ENCODE measurements at regions not wholly inside any gene's neighbourhood (a gene's known extent, or its start where the extent isn't known, plus 50 kb on each side); places are given as distances from the start of the nearest gene placed in this dataset.
"Not testable (repeated sequence)": the region's sequence is repeated elsewhere in the genome, so short reads cannot be mapped to it uniquely, and the experiment has no call there.

DNA sequence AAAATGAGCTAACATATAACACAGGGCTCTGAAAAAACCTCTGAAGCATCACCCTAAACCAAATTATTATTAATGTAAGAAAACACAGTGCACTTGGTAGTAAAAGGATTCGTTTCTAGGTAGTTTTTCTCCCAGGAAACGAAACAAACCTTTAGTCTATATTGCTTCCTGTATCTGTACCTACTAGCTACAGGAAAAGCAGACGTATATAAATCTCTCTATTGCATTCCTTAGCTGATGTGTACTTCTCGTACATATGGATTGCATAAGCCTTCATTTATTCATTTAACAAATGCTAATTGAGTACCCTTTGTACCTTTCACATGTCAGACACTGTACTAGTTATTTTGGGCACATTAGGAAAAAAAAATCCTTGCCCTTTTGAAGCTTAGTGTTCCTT is 85.0 kb upstream of the RASA1 start:
- H3K27me3 Mint-ChIP-seq, result no peaks in the 10 kb centered on the region
- DNase-seq (no peak), ATAC-seq (replicated peaks) (peak; percentile 56)
- peak overlapping the region; percentile 32 to 76 for H3K27ac Mint-ChIP-seq
- H3K9me3 Mint-ChIP-seq, result no peaks in the 10 kb centered on the region
- H3K4me3 Mint-ChIP-seq, result peak overlapping the region; percentile 26 to 57
- no peaks in the 10 kb centered on the region for H3K36me3 Mint-ChIP-seq (ENCODE audit: insufficient read depth)
- peaks cover 4 to 7% of the 10 kb centered on the region in 2 donors for H3K4me1 Mint-ChIP-seq (ENCODE audit: low read depth in 2 of 2)

DNA sequence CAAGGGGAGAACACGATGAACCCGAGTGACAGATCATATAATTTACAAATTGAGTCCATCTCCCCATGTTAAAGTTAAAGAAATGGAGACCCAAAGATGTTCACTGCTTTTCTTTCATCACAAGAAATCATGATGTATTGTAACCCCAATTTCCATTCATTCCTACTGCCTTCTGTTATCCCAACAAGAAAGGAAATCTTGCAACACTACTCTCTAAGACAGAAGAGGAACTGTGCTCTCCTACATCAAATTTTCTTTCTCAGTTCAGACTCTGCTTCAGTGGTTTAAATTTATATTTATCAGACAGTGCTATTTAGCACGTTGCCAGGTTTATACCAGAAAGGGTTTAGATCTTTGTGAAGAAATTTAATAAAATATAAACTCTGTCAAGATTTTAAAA is 83.8 kb upstream of the RASA1 start:
- DNase-seq (no peak), ATAC-seq (replicated peaks) (no peak)
- Mint-ChIP-seq H3K27ac (no peak overlapping the region), H3K9me3 (no peaks in the 10 kb centered on the region), H3K27me3 (no peaks in the 10 kb centered on the region), H3K36me3 (ENCODE audit: insufficient read depth) (no peaks in the 10 kb centered on the region), H3K4me1 (ENCODE audit: low read depth in 2 of 2) (peaks cover 4 to 7% of the 10 kb centered on the region in 2 donors), H3K4me3 (no peak overlapping the region)

DNA sequence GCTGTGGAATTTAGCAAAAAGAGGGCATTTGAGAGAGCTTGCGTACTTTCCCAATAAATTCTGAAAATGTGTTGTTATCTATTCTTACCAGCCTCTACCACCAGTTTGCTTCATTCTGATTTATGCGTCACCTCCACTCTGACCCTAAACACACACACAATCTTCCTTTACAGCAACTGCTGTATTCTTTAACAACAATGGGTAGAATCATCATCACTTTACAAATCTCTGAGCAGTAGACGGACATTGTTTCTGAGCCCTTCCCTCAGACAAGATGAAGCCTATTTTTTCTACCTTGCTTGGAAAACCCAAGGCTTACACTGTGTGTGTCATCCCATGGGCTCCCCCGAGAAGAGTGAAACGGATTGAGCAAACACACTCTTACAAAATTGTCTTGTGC is 83.1 kb upstream of the RASA1 start:
- H3K27ac Mint-ChIP-seq, result no peak overlapping the region
- DNase-seq (no peak), ATAC-seq (replicated peaks) (no peak)
- H3K9me3 Mint-ChIP-seq, result no peaks in the 10 kb centered on the region
- H3K4me3 Mint-ChIP-seq, result no peak overlapping the region
- H3K36me3 Mint-ChIP-seq (ENCODE audit: insufficient read depth), result no peaks in the 10 kb centered on the region
- peaks cover 4 to 7% of the 10 kb centered on the region in 2 donors for H3K4me1 Mint-ChIP-seq (ENCODE audit: low read depth in 2 of 2)
- no peaks in the 10 kb centered on the region for H3K27me3 Mint-ChIP-seq

DNA sequence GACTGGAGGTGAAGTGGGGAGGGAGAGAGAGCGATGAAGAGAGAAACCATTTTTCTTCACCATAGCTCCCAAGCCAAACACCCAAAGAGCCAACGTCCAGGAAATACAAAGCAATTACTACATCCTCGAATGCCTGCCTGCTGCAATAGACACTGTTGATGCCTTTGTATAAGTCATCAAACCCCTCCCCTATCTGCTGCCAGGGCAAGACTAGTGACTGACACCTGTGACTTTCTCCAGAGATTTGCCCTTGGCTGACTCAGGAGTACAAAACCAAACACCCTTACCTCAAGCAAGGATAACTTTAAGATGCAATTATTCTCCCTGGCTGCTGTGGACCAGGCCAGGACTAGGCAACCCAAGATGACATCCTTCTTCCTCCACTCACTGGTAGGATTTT is 81.8 kb upstream of the RASA1 start:
- H3K9me3 Mint-ChIP-seq, result no peaks in the 10 kb centered on the region
- peaks cover 4 to 7% of the 10 kb centered on the region in 2 donors for H3K4me1 Mint-ChIP-seq (ENCODE audit: low read depth in 2 of 2)
- H3K4me3 Mint-ChIP-seq, result no peak overlapping the region
- H3K36me3 Mint-ChIP-seq (ENCODE audit: insufficient read depth), result no peaks in the 10 kb centered on the region
- no peak overlapping the region for H3K27ac Mint-ChIP-seq
- no peaks in the 10 kb centered on the region for H3K27me3 Mint-ChIP-seq
- ATAC-seq (replicated peaks) (no peak), DNase-seq (no peak)

DNA sequence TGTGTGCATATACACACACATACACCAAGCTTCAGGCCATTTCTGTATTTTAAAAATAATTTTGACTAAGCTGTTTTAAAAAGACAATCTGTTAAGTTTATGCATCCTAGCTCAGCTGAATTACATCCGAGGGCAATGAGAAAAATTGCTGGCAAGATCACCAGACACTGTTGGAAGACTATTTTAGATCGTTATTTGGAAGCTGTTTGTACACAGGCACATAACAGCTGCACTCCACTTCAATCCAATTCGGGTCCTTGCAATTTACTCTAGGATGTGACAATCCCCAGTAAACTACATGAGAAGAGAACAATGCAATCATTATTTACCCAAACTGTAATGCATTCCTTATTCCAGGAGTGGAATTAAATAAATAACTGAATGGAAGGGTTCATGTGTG is 79.3 kb upstream of the RASA1 start:
- no peaks in the 10 kb centered on the region for H3K27me3 Mint-ChIP-seq
- H3K9me3 Mint-ChIP-seq, result no peaks in the 10 kb centered on the region
- H3K4me1 Mint-ChIP-seq (ENCODE audit: low read depth in 2 of 2), result peaks cover 3 to 7% of the 10 kb centered on the region in 2 donors
- H3K36me3 Mint-ChIP-seq (ENCODE audit: insufficient read depth), result no peaks in the 10 kb centered on the region
- no peak overlapping the region for H3K4me3 Mint-ChIP-seq
- no peak overlapping the region for H3K27ac Mint-ChIP-seq
- no peak for DNase-seq
- no peak for ATAC-seq (replicated peaks)

DNA sequence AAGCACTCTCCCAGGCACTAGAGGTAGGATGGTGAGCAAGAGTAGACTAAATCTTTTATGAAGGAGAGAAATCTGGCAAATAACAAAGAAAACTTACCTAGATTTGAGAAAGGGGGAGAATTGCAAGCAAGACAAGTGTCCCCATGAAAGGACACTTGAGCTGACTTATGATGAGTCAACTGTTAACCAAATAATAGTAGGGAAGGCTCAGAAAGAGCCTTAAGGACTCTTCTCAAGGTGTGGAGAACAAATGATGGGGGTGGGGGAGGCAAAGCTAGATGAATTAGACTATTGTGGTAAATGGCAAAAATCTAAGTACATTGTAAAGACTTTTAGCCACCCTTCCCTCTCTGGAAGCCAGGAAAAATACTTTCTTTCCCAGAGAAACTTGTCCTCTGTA is 77.6 kb upstream of the RASA1 start:
- DNase-seq (no peak), ATAC-seq (replicated peaks) (no peak)
- H3K36me3 Mint-ChIP-seq (ENCODE audit: insufficient read depth), result no peaks in the 10 kb centered on the region
- no peaks in the 10 kb centered on the region for H3K27me3 Mint-ChIP-seq
- H3K27ac Mint-ChIP-seq, result peak overlapping the region in 1 of 2 donors; percentile 1
- no peak overlapping the region for H3K4me3 Mint-ChIP-seq
- H3K9me3 Mint-ChIP-seq, result no peaks in the 10 kb centered on the region
- peaks cover 3 to 7% of the 10 kb centered on the region in 2 donors for H3K4me1 Mint-ChIP-seq (ENCODE audit: low read depth in 2 of 2)

DNA sequence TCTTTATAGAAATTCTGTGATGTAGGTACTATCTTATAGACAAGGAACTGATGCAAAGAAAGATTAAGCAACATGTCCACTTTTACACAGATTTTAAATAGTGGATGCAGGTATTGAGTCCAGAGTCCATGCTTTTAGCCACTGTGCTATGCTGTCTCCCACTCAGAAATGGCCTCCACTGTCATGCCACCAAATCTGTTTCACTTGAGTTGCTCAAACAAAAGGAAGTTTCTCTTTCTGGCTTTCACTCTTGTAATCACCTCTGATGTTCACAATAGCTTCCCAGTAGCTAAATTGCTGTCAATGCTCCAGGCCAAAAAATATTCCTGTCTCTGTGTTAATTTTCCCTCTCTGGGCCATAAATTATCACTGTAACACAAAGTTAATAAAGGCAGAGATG is 77.0 kb upstream of the RASA1 start:
- Mint-ChIP-seq H3K4me1 (ENCODE audit: low read depth in 2 of 2) (peaks cover 8 to 13% of the 10 kb centered on the region in 2 donors), H3K27me3 (no peaks in the 10 kb centered on the region), H3K36me3 (ENCODE audit: insufficient read depth) (no peaks in the 10 kb centered on the region), H3K27ac (peak overlapping the region in 1 of 2 donors; percentile 59), H3K4me3 (no peak overlapping the region), H3K9me3 (no peaks in the 10 kb centered on the region)
- no peak for DNase-seq
- ATAC-seq (replicated peaks), result no peak

DNA sequence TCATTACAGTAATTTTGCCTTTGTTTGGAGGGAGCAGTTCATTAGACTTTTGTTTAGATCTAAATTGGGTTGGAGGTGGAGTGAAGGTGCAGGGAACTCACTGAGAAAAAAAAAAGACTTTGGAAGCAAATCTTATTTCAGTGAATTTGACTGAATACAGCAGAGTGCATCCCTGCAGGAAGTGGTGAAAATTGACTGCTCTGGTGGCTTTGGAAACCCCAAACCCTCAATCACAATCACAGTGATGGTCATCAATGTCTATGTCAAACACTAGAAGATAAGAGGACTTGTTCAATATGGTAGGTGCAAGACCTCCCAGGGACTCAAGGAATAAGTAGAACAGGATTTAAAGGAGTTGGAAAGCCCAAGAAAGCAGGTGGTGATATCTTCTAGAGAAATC is 76.0 kb upstream of the RASA1 start:
- no peaks in the 10 kb centered on the region for H3K36me3 Mint-ChIP-seq (ENCODE audit: insufficient read depth)
- H3K4me3 Mint-ChIP-seq, result no peak overlapping the region
- ATAC-seq (replicated peaks) (no peak), DNase-seq (no peak)
- H3K27ac Mint-ChIP-seq, result peak overlapping the region in 1 of 2 donors; percentile 59
- no peaks in the 10 kb centered on the region for H3K27me3 Mint-ChIP-seq
- peaks cover 8 to 14% of the 10 kb centered on the region in 2 donors for H3K4me1 Mint-ChIP-seq (ENCODE audit: low read depth in 2 of 2)
- H3K9me3 Mint-ChIP-seq, result no peaks in the 10 kb centered on the region

DNA sequence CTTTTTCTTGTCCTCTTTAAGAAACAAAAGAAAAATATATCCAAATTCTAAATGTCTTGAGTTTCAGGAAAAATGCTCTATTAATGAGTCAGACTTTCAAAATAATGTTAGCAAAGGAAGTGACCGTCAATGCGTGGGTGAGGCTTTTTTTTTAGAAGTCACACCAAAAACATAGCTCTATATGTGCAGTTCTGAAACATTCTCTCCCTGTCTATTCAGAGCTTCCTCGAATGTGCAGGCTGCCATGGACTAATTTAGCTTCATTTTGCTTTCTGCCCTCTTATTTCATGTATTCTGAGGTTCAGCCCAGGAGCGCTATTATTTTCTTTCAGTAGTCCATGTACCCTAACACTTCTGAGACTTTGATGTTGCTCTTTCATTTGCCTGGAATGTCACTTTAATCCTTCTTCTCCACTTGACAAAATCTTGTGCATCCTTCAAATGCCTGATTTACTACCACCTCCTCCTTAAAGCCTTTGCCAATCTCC is 72.5 kb upstream of the RASA1 start:
- Mint-ChIP-seq H3K4me3 (no peak overlapping the region), H3K27ac (no peak overlapping the region), H3K4me1 (ENCODE audit: low read depth in 2 of 2) (peaks cover 8 to 14% of the 10 kb centered on the region in 2 donors), H3K36me3 (ENCODE audit: insufficient read depth) (no peaks in the 10 kb centered on the region), H3K27me3 (no peaks in the 10 kb centered on the region), H3K9me3 (no peaks in the 10 kb centered on the region)
- no peak for DNase-seq
- no peak for ATAC-seq (replicated peaks)

DNA sequence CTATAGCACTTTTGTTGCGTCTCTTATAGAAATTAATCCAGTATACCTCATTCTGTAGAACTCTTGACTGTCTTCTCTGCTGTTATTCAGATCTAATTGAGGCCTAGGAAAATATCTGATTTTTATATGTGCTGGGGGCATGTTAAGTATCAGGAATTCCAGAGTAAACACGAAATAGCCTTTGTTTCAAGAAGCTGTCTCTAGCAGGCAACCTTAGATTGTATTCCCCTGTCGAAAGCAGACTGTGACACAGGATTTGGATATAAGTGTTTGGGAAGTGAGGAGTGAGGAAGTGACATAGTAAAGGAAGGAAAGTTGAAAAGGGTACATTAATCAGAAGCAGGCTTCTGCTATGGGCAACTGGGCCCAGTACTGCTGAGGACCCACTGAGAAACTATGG is 72.1 kb upstream of the RASA1 start:
- Mint-ChIP-seq H3K36me3 (ENCODE audit: insufficient read depth) (no peaks in the 10 kb centered on the region), H3K9me3 (no peaks in the 10 kb centered on the region), H3K27ac (no peak overlapping the region), H3K4me3 (no peak overlapping the region), H3K4me1 (ENCODE audit: low read depth in 2 of 2) (peaks cover 8 to 14% of the 10 kb centered on the region in 2 donors), H3K27me3 (no peaks in the 10 kb centered on the region)
- ATAC-seq (replicated peaks) (no peak), DNase-seq (no peak)

DNA sequence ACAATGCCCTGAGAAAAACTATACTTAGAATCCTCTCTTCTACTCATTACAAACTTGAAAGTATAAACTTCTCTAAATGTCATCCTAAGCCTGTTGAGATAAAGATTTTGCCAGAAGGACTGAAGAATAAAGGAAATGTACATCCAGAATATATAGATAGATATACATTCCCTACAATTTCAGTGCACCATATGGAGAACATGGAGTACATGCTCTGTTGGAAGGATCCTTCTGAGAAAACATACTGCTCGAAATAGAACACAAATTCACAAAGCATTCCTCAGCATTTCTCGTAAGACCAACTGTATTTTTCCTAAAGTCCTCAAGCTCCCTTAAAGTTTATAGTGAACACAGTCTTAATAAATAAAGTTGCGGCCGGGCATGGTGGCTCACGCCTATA is 69.7 kb upstream of the RASA1 start:
- Mint-ChIP-seq H3K27ac (no peak overlapping the region), H3K4me3 (no peak overlapping the region), H3K27me3 (no peaks in the 10 kb centered on the region), H3K4me1 (ENCODE audit: low read depth in 2 of 2) (peaks cover 6% of the 10 kb centered on the region in 2 donors), H3K36me3 (ENCODE audit: insufficient read depth) (no peaks in the 10 kb centered on the region), H3K9me3 (no peaks in the 10 kb centered on the region)
- ATAC-seq (replicated peaks) (no peak), DNase-seq (no peak)

DNA sequence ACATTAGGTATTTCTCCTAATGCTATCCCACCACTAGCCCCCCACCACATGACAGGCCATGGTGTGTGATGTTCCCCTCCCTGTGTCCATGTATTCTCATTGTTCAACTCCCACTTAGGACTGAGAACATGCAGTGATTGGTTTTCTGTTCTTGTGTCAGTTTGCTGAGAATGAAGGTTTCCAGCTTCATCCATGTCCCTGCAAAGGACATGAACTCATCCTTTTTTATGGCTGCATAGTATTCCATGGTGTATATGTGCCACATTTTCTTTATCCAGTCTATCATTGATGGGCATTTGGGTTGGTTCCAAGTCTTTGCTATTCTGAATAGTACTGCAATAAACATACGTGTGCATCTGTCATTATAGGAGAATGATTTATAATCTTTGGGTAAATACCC is 68.4 kb upstream of the RASA1 start:
- ATAC-seq (replicated peaks); H3K4me3 Mint-ChIP-seq; H3K36me3 Mint-ChIP-seq (ENCODE audit: insufficient read depth); H3K27me3 Mint-ChIP-seq; H3K9me3 Mint-ChIP-seq; H3K4me1 Mint-ChIP-seq (ENCODE audit: low read depth in 2 of 2); DNase-seq; H3K27ac Mint-ChIP-seq: not testable (repeated sequence)

DNA sequence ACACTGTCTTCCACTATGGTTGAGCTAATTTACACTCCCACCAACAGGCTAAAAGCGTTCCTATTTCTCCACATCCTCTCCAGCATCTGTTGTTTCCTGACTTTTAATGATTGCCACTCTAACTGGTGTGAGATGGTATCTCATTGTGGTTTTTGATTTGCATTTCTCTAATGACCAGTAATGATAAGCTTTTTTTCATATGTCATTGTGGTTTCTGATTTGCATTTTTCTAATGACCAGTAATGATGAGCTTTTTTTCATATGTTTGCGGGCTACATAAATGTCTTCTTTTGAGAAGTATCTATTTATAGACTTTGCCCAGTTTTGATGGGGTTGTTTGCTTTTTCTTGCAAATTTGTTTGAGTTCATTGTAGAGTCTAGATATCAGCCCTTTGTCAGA is 68.0 kb upstream of the RASA1 start:
- ATAC-seq (replicated peaks); H3K27me3 Mint-ChIP-seq; H3K4me1 Mint-ChIP-seq (ENCODE audit: low read depth in 2 of 2); H3K36me3 Mint-ChIP-seq (ENCODE audit: insufficient read depth); H3K4me3 Mint-ChIP-seq; DNase-seq; H3K27ac Mint-ChIP-seq; H3K9me3 Mint-ChIP-seq: not testable (repeated sequence)

DNA sequence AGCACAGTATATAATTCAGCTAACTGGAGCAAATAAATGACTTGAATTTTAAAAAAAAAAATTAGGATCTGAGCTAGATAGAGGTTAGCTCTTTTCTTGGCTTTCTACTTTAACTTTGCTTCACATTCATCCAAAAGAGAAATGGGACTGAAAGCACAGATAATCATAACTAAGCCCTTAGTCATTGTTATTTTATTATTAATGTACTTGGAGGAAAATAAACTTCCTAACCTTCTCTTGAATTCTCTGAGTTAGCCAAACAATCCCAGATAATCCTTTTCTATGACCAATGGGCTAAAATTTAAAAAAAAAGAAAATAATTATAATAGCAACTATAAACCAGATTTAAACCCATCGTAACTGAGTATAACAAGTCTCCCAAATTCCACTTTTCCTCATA is 57.6 kb upstream of the RASA1 start:
- DNase-seq, result no peak
- Mint-ChIP-seq H3K36me3 (ENCODE audit: insufficient read depth) (no peaks in the 10 kb centered on the region), H3K9me3 (no peaks in the 10 kb centered on the region), H3K27me3 (no peaks in the 10 kb centered on the region), H3K4me3 (no peak overlapping the region), H3K4me1 (ENCODE audit: low read depth in 2 of 2) (peaks cover 6 to 7% of the 10 kb centered on the region in 2 donors), H3K27ac (no peak overlapping the region)
- ATAC-seq (replicated peaks), result no peak

DNA sequence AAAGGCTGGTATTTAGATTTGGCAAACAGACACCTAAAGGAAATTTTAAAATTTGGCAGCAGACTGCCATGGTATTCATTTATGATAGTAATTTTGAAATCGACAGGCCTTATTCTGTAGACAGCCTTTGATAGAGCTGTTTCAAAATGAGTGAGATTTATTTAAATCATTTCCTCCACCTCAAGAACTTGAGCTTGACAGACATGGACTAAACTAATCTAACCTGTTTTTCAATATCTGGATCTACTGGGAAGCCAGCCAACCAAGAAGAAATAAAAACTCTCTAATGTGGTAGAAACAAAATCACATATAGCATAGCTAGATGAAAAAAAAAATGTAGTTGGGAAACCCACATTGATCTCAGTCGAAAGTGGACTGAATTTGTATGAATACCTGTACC is 56.9 kb upstream of the RASA1 start:
- Mint-ChIP-seq H3K36me3 (ENCODE audit: insufficient read depth) (no peaks in the 10 kb centered on the region), H3K27me3 (no peaks in the 10 kb centered on the region), H3K4me3 (no peak overlapping the region), H3K27ac (no peak overlapping the region), H3K4me1 (ENCODE audit: low read depth in 2 of 2) (peaks cover 13% of the 10 kb centered on the region in 2 donors), H3K9me3 (no peaks in the 10 kb centered on the region)
- ATAC-seq (replicated peaks), result no peak
- DNase-seq, result no peak
